Left ventricle myocardium inferior (tissue), 1 donor: ENCODE measurements at regions not wholly inside any gene's neighbourhood (a gene's known extent, or its start where the extent isn't known, plus 50 kb on each side); places are given as distances from the start of the nearest gene placed in this dataset.

Experiments used
- DNase-seq: peaks from one replicate; pipeline ENCODE4 v3.0.0-alpha.2; 2020
- H3K27ac ChIP-seq: fragments of 200-600 bp; replicated peaks from 2 replicates; pipeline ENCODE4 v1.8.0; 2021
- H3K27me3 ChIP-seq: fragments of 200-600 bp; 2 replicates; pipeline ENCODE4 v1.8.0; 2021; ENCODE audit warnings: low read depth
- H3K36me3 ChIP-seq: fragments of 200-600 bp; 2 replicates; pipeline ENCODE4 v1.8.0; 2021
- H3K4me1 ChIP-seq: fragments of 200-600 bp; 2 replicates; pipeline ENCODE4 v1.8.0; 2021
- H3K4me3 ChIP-seq: fragments of 200-600 bp; 2 replicates; pipeline ENCODE4 v1.8.0; 2021; ENCODE audit warnings: mild to moderate bottlenecking, moderate library complexity
- H3K9me3 ChIP-seq: fragments of 200-600 bp; replicated peaks from 2 replicates; pipeline ENCODE4 v1.8.0; 2021
- intact Hi-C: fragments of 100-400 bp; cut with micrococcal nuclease; formaldehyde crosslinking; loops from one replicate; pipeline ENCODE4 v1.11.0; 2022
- TF ChIP-seq, protein P1 (sequence below): fragments of 200-600 bp; IDR thresholded peaks from 2 replicates; pipeline ENCODE4 v1.8.0; 2021; ENCODE audit warnings: antibody characterized with exemption, mild to moderate bottlenecking, borderline replicate concordance
- donor health status: DM: no; HTN: yes; CAD: no; lungs with severe emphysema.

- no peak for DNase-seq
Observed at GRCh38 chr1:88001460-88001859, 672.8 kb downstream of the LMO4 start.

DNA sequence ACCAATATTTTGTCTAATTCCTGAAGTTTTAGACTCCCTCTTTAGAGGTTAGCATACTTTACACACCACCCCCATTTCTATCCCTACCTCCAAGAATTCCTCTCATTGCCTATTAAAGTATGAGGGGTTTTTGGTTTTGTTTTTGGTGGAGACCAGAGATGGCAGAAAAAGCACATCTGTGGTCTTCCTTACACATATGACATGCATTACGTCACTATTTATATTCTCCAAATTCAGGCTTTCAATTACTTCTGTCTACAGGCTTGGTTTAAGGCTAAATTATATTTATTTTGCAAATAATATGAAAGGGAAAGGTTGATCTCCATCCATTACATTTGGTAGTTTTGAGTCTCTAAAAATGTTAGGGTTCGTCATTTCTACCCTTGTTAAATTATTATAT is 674.6 kb downstream of the LMO4 start:
- H3K27me3 ChIP-seq, result no peaks in the 10 kb centered on the region
- no peaks in the 10 kb centered on the region for H3K4me1 ChIP-seq
- H3K36me3 ChIP-seq, result no peaks in the 10 kb centered on the region
- H3K4me3 ChIP-seq, result no peak overlapping the region
- no peaks in the 10 kb centered on the region for H3K9me3 ChIP-seq
- TF ChIP-seq, protein P1, sequence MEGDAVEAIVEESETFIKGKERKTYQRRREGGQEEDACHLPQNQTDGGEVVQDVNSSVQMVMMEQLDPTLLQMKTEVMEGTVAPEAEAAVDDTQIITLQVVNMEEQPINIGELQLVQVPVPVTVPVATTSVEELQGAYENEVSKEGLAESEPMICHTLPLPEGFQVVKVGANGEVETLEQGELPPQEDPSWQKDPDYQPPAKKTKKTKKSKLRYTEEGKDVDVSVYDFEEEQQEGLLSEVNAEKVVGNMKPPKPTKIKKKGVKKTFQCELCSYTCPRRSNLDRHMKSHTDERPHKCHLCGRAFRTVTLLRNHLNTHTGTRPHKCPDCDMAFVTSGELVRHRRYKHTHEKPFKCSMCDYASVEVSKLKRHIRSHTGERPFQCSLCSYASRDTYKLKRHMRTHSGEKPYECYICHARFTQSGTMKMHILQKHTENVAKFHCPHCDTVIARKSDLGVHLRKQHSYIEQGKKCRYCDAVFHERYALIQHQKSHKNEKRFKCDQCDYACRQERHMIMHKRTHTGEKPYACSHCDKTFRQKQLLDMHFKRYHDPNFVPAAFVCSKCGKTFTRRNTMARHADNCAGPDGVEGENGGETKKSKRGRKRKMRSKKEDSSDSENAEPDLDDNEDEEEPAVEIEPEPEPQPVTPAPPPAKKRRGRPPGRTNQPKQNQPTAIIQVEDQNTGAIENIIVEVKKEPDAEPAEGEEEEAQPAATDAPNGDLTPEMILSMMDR, result no peak
- intact Hi-C loops, result no loop called here
- DNase-seq, result no peak
- H3K27ac ChIP-seq, result no peak overlapping the region

More at GRCh38 chr1:88001460-88001859, 672.8 kb downstream of the LMO4 start:
- Histone ChIP-seq H3K9me3 (no peaks in the 10 kb centered on the region), H3K4me3 (no peak overlapping the region), H3K27me3 (no peaks in the 10 kb centered on the region), H3K36me3 (no peaks in the 10 kb centered on the region), H3K4me1 (no peaks in the 10 kb centered on the region), H3K27ac (no peak overlapping the region)
- intact Hi-C loops, result no loop called here
- TF ChIP-seq, protein P1, result no peak

DNA sequence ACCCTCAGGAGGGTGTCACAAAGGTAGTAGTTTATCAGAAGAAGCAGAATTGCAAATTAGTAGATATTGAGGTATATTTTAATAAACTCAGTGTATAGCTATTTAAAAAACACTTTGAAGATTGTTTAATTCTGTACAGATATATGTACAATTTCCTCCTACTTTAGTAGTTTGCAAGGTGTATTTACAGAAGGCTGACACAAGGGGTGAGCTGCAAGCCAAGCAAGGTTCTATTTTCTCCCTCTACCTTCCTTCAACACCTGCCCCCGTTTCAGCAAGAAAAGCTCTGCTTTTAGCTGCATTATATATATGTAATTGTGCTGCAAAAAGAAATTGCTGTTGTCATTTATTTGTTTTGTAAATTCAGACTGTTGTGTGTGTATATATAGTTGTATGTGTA is 674.2 kb upstream of the PKN2 start:
- Histone ChIP-seq H3K4me1 (no peaks in the 10 kb centered on the region), H3K27ac (no peak overlapping the region), H3K36me3 (no peaks in the 10 kb centered on the region), H3K9me3 (no peaks in the 10 kb centered on the region), H3K27me3 (no peaks in the 10 kb centered on the region), H3K4me3 (no peak overlapping the region)
- DNase-seq, result no peak
- TF ChIP-seq, protein P1, result no peak
- intact Hi-C loops, result no loop called here

- intact Hi-C loops, result no loop called here
Observed at GRCh38 chr1:88013485-88013884, 670.6 kb upstream of the PKN2 start.

GRCh38 chr1:88014131-88014530 is 669.9 kb upstream of the PKN2 start:
- Histone ChIP-seq H3K4me1 (no peaks in the 10 kb centered on the region), H3K4me3 (no peak overlapping the region), H3K36me3 (no peaks in the 10 kb centered on the region), H3K27me3 (no peaks in the 10 kb centered on the region), H3K9me3 (no peaks in the 10 kb centered on the region), H3K27ac (no peak overlapping the region)
- TF ChIP-seq, protein P1, result no peak
- no peak for DNase-seq
- intact Hi-C loops, result no loop called here

More at GRCh38 chr1:88013485-88013884, 670.6 kb upstream of the PKN2 start:
- Histone ChIP-seq H3K4me1 (no peaks in the 10 kb centered on the region), H3K27ac (no peak overlapping the region), H3K4me3 (no peak overlapping the region), H3K36me3 (no peaks in the 10 kb centered on the region), H3K9me3 (no peaks in the 10 kb centered on the region), H3K27me3 (no peaks in the 10 kb centered on the region)
- TF ChIP-seq, protein P1, result no peak
- no peak for DNase-seq

- H3K27me3 ChIP-seq, result no peaks in the 10 kb centered on the region
- H3K9me3 ChIP-seq, result no peaks in the 10 kb centered on the region
- no peak overlapping the region for H3K27ac ChIP-seq
- no peak for DNase-seq
- H3K36me3 ChIP-seq, result no peaks in the 10 kb centered on the region
- no peak overlapping the region for H3K4me3 ChIP-seq
- no peaks in the 10 kb centered on the region for H3K4me1 ChIP-seq
- TF ChIP-seq, protein P1, result no peak
- intact Hi-C loops, result no loop called here
Observed at GRCh38 chr1:88016947-88017346, 667.1 kb upstream of the PKN2 start.
